HG03457 (cell line): ENCODE measurements at regions not wholly inside any gene's neighbourhood (a gene's known extent, or its start where the extent isn't known, plus 50 kb on each side); places are given as distances from the start of the nearest gene placed in this dataset.

ENCODE experiments used
- ATAC-seq: cut with Tn5 transposase; IDR thresholded peaks from one replicate; pipeline ENCODE4 v1.9.1; 2021; ENCODE audit warnings: moderate number of reproducible peaks; ENCODE audit not compliant: unreplicated experiment

- no peak for ATAC-seq
Measured at GRCh38 chr3:31481697-31482096, 51.0 kb upstream of the STT3B start.

DNA sequence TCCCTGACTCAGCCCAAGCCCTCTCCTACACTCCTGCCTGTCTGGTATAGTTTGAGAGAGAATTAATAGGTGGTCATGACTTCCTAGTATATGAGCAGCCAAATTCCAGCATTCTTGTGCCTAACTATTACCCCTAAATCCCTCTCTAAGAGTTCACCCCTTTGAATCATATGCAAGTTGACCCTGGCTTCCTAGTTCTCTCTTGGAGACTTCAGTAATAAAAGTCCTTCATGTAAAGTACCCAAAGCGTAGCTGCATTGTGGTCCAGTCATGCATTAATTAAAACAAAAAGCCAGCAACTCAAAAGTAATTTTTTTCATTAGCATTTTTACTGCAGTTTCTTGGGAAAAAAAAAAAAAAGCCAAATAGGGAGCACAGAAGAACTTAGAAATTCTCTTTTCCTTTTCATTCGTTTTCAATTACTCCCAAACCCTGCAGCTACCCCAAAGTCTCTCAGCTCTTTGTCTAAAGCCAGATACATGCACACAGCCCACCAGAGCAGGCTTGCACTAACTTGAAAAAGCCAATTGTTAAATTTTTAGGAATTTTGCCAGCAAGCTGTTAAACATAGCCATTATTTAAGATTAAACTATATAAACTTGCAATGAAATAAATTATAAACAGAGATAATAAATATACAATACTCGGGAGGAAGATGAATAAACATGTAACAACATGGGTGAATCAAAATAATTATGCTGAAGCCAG lies 50.1 kb upstream of the STT3B start:
- ATAC-seq, result no peak
